K562 (cell line): ENCODE measurements at regions not wholly inside any gene's neighbourhood (a gene's known extent, or its start where the extent isn't known, plus 50 kb on each side); places are given as distances from the start of the nearest gene placed in this dataset.

Source experiments
- ATAC-seq: fragments of 200-7000 bp; cut with Tn5 transposase; 3 replicates; pipeline ENCODE4 v1.9.1; 2020; ENCODE audit warnings: moderate library complexity
- BruUV-seq: library from RNA; stranded (reverse); fragments of 400-500 nt; replicated peaks from 2 replicates; lab custom pipeline; 2021; lab: Mats Ljungman, UMichigan
- CTCF ChIA-PET: fragments of 300-600 bp; formaldehyde crosslinking; extraction: SDS; loops from one replicate; lab custom pipeline; 2021; ENCODE audit warnings: low intra/inter-chr PET ratio; lab: Yijun Ruan, JAX
- POLR2A ChIA-PET: fragments of 300-600, 350-650 bp; sonication (Branson Sonifier 250); formaldehyde crosslinking; extraction: SDS; loops from one replicate; lab custom pipeline; 2021; ENCODE audit warnings: antibody characterized with exemption, inconsistent platforms; lab: Yijun Ruan, JAX
- DNase-seq, 4 experiments: peaks; one replicate each; pipeline versions ENCODE4 v3.0.0 to v3.0.0-alpha.2; 2011 to 2018; ENCODE audit warnings: low spot score in 3 of 4, mixed read lengths in 3 of 4; ENCODE audit errors: extremely low read depth in 1 of 4
- FAIRE-seq: peaks from 2 replicates; lab custom pipeline; 2011; peaks lifted over from hg19 to GRCh38; lab: Jason Lieb, UNC
- H2AFZ ChIP-seq: 2 replicates; pipeline ENCODE4 v1.6.0; 2011; ENCODE audit warnings: low read depth, low read length, control low read depth, inconsistent platforms
- H3K27ac ChIP-seq: fragments of 200-600 bp; 3 replicates; pipeline ENCODE4 v1.8.0; 2011; ENCODE audit warnings: low read depth, mild to moderate bottlenecking, control low read depth, inconsistent platforms, low read length, moderate library complexity, mixed read lengths; ENCODE audit errors: extremely low read depth
- H3K27me3 ChIP-seq, 2 experiments: fragments of 300-600 bp in 1 of 2; 2 replicates in 1 of 2; 3 replicates in 1 of 2; pipeline versions ENCODE4 v1.6.0 to v1.8.0; 2011; ENCODE audit warnings: inconsistent platforms in 2 of 2, low read length in 2 of 2, mild to moderate bottlenecking in 1 of 2, mixed read lengths in 1 of 2, moderate library complexity in 1 of 2; ENCODE audit not compliant: control insufficient read depth in 2 of 2, insufficient read depth in 2 of 2
- H3K36me3 ChIP-seq: fragments of 300-600 bp; 3 replicates; pipeline ENCODE4 v1.8.0; 2011; ENCODE audit warnings: mild to moderate bottlenecking, low read length, inconsistent platforms; ENCODE audit not compliant: control insufficient read depth, insufficient read depth
- H3K4me1 ChIP-seq, 2 experiments: fragments of 200-600 bp in 1 of 2; replicated peaks in 1 of 2; 2 replicates in 1 of 2; 3 replicates in 1 of 2; pipeline versions ENCODE4 v1.5.1 to v1.8.0; 2011; ENCODE audit warnings: inconsistent platforms in 2 of 2, low read length in 2 of 2, mild to moderate bottlenecking in 1 of 2, mixed read lengths in 1 of 2, moderate library complexity in 1 of 2; ENCODE audit not compliant: control insufficient read depth in 2 of 2, insufficient read depth in 2 of 2
- H3K4me2 ChIP-seq: 2 replicates; pipeline ENCODE4 v1.6.1; 2011; ENCODE audit warnings: low read length, control low read depth, inconsistent platforms, mixed read lengths; ENCODE audit not compliant: insufficient read depth
- H3K4me3 ChIP-seq: fragments of 200-600 bp; sonication (generic), shearing (Covaris generic); 2 replicates; pipeline ENCODE4 v1.5.1; 2016; ENCODE audit warnings: control low read depth, inconsistent platforms
- H3K79me2 ChIP-seq: fragments of 200-600 bp; 3 replicates; pipeline ENCODE4 v1.8.0; 2011; ENCODE audit warnings: low read length, inconsistent platforms; ENCODE audit not compliant: control insufficient read depth, insufficient read depth
- H3K9ac ChIP-seq, 2 experiments: 2 replicates each; pipeline versions ENCODE4 v1.6.0 to v1.6.1; 2011; ENCODE audit warnings: low read depth in 2 of 2, low read length in 2 of 2, control low read depth in 1 of 2, inconsistent platforms in 1 of 2, mild to moderate bottlenecking in 1 of 2, mixed read lengths in 1 of 2; ENCODE audit not compliant: insufficient read depth in 1 of 2
- H3K9me1 ChIP-seq: one replicate; pipeline ENCODE4 v1.6.0; 2011; ENCODE audit warnings: inconsistent platforms, mild to moderate bottlenecking, low read length, moderate library complexity; ENCODE audit not compliant: control insufficient read depth, insufficient read depth
- H3K9me3 ChIP-seq: replicated peaks from 2 replicates; pipeline ENCODE4 v1.5.1; 2011; ENCODE audit warnings: low read depth, low read length, inconsistent platforms; ENCODE audit not compliant: control insufficient read depth, insufficient read depth
- H4K20me1 ChIP-seq: replicated peaks from 2 replicates; pipeline ENCODE4 v1.6.1; 2011; ENCODE audit warnings: low read length, inconsistent platforms, mixed read lengths; ENCODE audit not compliant: control insufficient read depth, insufficient read depth
- CTBP1 ChIP-seq: fragments of 450-650 bp; IDR thresholded peaks from 2 replicates; pipeline ENCODE4 v1.6.1; 2016; ENCODE audit warnings: borderline replicate concordance
- KLF10 ChIP-seq: fragments of 250-450 bp; sonication (Bioruptor Pico); IDR thresholded peaks from 2 replicates; pipeline ENCODE4 v1.6.1; 2021; ENCODE audit warnings: matching md5 sums
- MCM3 ChIP-seq: fragments of 450-650 bp; IDR thresholded peaks from 2 replicates; pipeline ENCODE4 v1.6.1; 2016
- MED1 ChIP-seq: sonication (generic); formaldehyde crosslinking; IDR thresholded peaks from 2 replicates; pipeline ENCODE4 v1.8.1; 2023; ENCODE audit warnings: missing genetic modification reagents, borderline replicate concordance
- NCOA1 ChIP-seq: fragments of 450-650 bp; IDR thresholded peaks from 2 replicates; pipeline ENCODE4 v1.6.1; 2016; ENCODE audit warnings: low read depth
- POLR2AphosphoS2 ChIP-seq: IDR thresholded peaks from 2 replicates; pipeline ENCODE4 v1.6.1; 2012; ENCODE audit warnings: low read length, improper control_type of control experiment
- RBFOX2 ChIP-seq: fragments of 200-400 bp; formaldehyde crosslinking; IDR thresholded peaks from 2 replicates; pipeline ENCODE4 v1.6.1; 2017; ENCODE audit warnings: low read depth, mild to moderate bottlenecking, low read length, moderate library complexity
- TARDBP ChIP-seq: fragments of 450-650 bp; IDR thresholded peaks from 2 replicates; pipeline ENCODE4 v1.6.1; 2016
- ZFP30 ChIP-seq: fragments of 250-450 bp; sonication (Bioruptor Pico); IDR thresholded peaks from 2 replicates; pipeline ENCODE4 v1.8.0; 2022; ENCODE audit warnings: moderate library complexity, mild to moderate bottlenecking, inconsistent platforms, borderline replicate concordance
- ZNF586 ChIP-seq: fragments of 450-650 bp; formaldehyde crosslinking; conservative IDR thresholded peaks from 2 replicates; pipeline ENCODE4 v1.4.0; 2020; ENCODE audit warnings: mild to moderate bottlenecking, moderate library complexity
- ZNF75A ChIP-seq: fragments of 450-650 bp; formaldehyde crosslinking; IDR thresholded peaks from 2 replicates; pipeline ENCODE4 v1.4.0; 2020; ENCODE audit warnings: mild to moderate bottlenecking
- WGBS: fragments of 100-300 bp; shearing (Covaris generic); methylation state at CpG from one replicate; pipeline ENCODE4 v1.1.6; 2016; ENCODE audit warnings: low coverage, mixed read lengths; ENCODE audit not compliant: insufficient coverage; ENCODE audit errors: missing lambda C conversion rate; 5-methylcytosine and 5-hydroxymethylcytosine counted together
- in situ Hi-C: fragments of 300-500 bp; cut with MboI; formaldehyde crosslinking; loops from 4 replicates; pipeline ENCODE4 v1.15.0; 2018; ENCODE audit warnings: inconsistent platforms, mixed read lengths
- intact Hi-C: fragments of 100-400 bp; cut with micrococcal nuclease; formaldehyde crosslinking; loops from 2 replicates; pipeline ENCODE4 v1.14.2; 2022
- TF ChIP-seq, protein P1 (sequence below): fragments of 250-450 bp; sonication (Bioruptor Pico); IDR thresholded peaks from 2 replicates; pipeline ENCODE4 v1.4.0; 2020
- TF ChIP-seq, protein P2 (sequence below): sonication (generic); formaldehyde crosslinking; IDR thresholded peaks from 2 replicates; pipeline ENCODE4 v1.8.0; 2022; ENCODE audit warnings: mild to moderate bottlenecking, missing genetic modification reagents

DNA sequence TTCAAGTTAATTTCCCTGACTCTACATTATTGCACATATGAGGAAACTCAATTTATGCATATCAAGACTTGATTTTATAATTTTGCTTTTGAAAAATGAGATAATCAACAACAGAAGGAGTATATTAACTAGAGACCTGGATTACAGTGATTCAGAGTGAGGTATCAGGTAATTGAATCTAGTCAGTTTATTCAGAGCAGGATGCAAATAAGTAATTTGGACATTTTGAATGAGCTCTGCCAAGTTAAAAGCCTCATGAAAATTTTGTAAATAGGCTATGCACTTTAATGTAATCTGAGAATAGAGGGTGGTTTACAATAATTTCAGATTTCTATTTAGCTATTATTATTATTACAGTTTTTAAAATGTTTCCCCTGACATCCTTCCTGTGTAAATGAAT lies 203.7 kb upstream of the EMCN start:
- no peak for ATAC-seq
- H3K27me3 ChIP-seq = no peaks in the 10 kb centered on the region
- no peaks in the 10 kb centered on the region for H3K4me1 ChIP-seq
- no peaks in the 10 kb centered on the region for H3K36me3 ChIP-seq
- no peaks in the 10 kb centered on the region for H3K79me2 ChIP-seq
- no peak overlapping the region for H2AFZ ChIP-seq
- H3K9ac ChIP-seq = no peak overlapping the region
- TF ChIP-seq KLF10 (CRISPR knock-in tag) (no peak), RBFOX2 (no peak), ZFP30 (CRISPR knock-in tag) (no peak), ZNF586 (CRISPR knock-in tag) (no peak), MCM3 (no peak)
- TF ChIP-seq, all 486 proteins: peak for 0
- BruUV-seq = no TSS peak
- no peaks in the 10 kb centered on the region; the same call in 1 of the 2 replicates for H3K9me3 ChIP-seq
- in situ Hi-C loops (no loop called here), intact Hi-C loops (no loop called here)
- H4K20me1 ChIP-seq = no peaks in the 10 kb centered on the region
- H3K27ac ChIP-seq = no peak overlapping the region
- FAIRE-seq = no peak
- ChIA-PET CTCF (no interaction called here), POLR2A (no interaction called here)
- DNase-seq = no peak
- H3K9me1 ChIP-seq = no peaks in the 10 kb centered on the region
- no peak overlapping the region for H3K4me3 ChIP-seq
- no peak overlapping the region for H3K4me2 ChIP-seq

DNA sequence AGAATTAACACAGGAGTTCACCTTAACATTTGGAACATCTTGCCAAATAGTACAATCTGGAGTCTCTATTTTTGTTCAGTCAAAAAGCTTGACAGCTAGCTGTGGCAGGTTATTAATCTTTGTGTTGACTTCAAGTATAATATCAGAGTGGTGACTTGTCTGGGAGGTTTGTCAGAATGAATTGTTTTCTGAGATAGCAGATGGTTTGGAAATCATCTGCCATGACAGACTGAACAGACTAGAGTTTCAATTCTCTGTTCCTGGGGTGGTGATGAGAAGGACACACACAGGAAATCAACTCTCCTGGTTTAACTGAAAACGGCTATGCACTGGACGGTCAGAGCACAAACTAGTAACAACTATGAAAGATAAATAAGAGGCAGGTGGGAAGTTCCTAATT lies 203.3 kb upstream of the EMCN start:
- in situ Hi-C loops = no loop called here
- Histone ChIP-seq H3K27me3 (no peaks in the 10 kb centered on the region), H2AFZ (no peak overlapping the region), H3K27ac (no peak overlapping the region), H3K4me1 (no peaks in the 10 kb centered on the region), H3K79me2 (no peaks in the 10 kb centered on the region), H3K9ac (no peak overlapping the region), H3K36me3 (no peaks in the 10 kb centered on the region), H3K9me1 (no peaks in the 10 kb centered on the region), H3K9me3 (no peaks in the 10 kb centered on the region; the same call in 1 of the 2 replicates), H3K4me2 (no peak overlapping the region), H4K20me1 (no peaks in the 10 kb centered on the region), H3K4me3 (no peak overlapping the region)
- no TSS peak for BruUV-seq
- intact Hi-C loops = no loop called here
- DNase-seq (no peak), FAIRE-seq (no peak), ATAC-seq (no peak)
- ChIA-PET POLR2A (no interaction called here), CTCF (no interaction called here)
- 0% methylated on average over 2 of the region's 2 CpGs for WGBS
- no peak for TF ChIP-seq MED1 (CRISPR knock-in tag)
- no peak for TF ChIP-seq POLR2AphosphoS2
- TF ChIP-seq ZNF75A (CRISPR knock-in tag) = no peak
- no peak for TF ChIP-seq NCOA1
- TF ChIP-seq, protein P1, sequence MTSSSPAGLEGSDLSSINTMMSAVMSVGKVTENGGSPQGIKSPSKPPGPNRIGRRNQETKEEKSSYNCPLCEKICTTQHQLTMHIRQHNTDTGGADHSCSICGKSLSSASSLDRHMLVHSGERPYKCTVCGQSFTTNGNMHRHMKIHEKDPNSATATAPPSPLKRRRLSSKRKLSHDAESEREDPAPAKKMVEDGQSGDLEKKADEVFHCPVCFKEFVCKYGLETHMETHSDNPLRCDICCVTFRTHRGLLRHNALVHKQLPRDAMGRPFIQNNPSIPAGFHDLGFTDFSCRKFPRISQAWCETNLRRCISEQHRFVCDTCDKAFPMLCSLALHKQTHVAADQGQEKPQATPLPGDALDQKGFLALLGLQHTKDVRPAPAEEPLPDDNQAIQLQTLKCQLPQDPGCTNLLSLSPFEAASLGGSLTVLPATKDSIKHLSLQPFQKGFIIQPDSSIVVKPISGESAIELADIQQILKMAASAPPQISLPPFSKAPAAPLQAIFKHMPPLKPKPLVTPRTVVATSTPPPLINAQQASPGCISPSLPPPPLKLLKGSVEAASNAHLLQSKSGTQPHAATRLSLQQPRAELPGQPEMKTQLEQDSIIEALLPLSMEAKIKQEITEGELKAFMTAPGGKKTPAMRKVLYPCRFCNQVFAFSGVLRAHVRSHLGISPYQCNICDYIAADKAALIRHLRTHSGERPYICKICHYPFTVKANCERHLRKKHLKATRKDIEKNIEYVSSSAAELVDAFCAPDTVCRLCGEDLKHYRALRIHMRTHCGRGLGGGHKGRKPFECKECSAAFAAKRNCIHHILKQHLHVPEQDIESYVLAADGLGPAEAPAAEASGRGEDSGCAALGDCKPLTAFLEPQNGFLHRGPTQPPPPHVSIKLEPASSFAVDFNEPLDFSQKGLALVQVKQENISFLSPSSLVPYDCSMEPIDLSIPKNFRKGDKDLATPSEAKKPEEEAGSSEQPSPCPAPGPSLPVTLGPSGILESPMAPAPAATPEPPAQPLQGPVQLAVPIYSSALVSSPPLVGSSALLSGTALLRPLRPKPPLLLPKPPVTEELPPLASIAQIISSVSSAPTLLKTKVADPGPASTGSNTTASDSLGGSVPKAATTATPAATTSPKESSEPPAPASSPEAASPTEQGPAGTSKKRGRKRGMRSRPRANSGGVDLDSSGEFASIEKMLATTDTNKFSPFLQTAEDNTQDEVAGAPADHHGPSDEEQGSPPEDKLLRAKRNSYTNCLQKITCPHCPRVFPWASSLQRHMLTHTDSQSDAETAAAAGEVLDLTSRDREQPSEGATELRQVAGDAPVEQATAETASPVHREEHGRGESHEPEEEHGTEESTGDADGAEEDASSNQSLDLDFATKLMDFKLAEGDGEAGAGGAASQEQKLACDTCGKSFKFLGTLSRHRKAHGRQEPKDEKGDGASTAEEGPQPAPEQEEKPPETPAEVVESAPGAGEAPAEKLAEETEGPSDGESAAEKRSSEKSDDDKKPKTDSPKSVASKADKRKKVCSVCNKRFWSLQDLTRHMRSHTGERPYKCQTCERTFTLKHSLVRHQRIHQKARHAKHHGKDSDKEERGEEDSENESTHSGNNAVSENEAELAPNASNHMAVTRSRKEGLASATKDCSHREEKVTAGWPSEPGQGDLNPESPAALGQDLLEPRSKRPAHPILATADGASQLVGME (CRISPR knock-in tag) = no peak
- no peak for TF ChIP-seq CTBP1
- TF ChIP-seq, protein P2, sequence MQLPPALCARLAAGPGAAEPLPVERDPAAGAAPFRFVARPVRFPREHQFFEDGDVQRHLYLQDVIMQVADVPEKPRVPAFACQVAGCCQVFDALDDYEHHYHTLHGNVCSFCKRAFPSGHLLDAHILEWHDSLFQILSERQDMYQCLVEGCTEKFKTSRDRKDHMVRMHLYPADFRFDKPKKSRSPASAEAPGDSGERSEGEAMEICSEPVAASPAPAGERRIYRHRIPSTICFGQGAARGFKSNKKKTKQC (CRISPR knock-in tag) = no peak
- TF ChIP-seq TARDBP = no peak
